Fibroblast of lung (primary cell): ENCODE measurements at regions not wholly inside any gene's neighbourhood (a gene's known extent, or its start where the extent isn't known, plus 50 kb on each side); places are given as distances from the start of the nearest gene placed in this dataset.

Experiments used
- DNase-seq, 2 donors: peaks; one replicate each; pipeline versions ENCODE4 v3.0.0 to v3.0.0-alpha.2; 2010; ENCODE audit warnings: low read depth in 2 of 2
- H2AFZ ChIP-seq: 2 replicates; pipeline ENCODE4 v1.5.1; 2012; ENCODE audit warnings: low read length, control low read depth, inconsistent platforms
- H3K27ac ChIP-seq: 2 replicates; pipeline ENCODE4 v1.5.1; 2011; ENCODE audit warnings: low read length, control low read depth; ENCODE audit not compliant: insufficient read depth
- H3K27me3 ChIP-seq: 2 replicates; pipeline ENCODE4 v1.5.1; 2011; ENCODE audit warnings: mild to moderate bottlenecking, low read length; ENCODE audit not compliant: control insufficient read depth, insufficient read depth
- H3K36me3 ChIP-seq: 2 replicates; pipeline ENCODE4 v1.5.1; 2011; ENCODE audit warnings: low read length; ENCODE audit not compliant: control insufficient read depth, insufficient read depth
- H3K4me1 ChIP-seq: 2 replicates; pipeline ENCODE4 v1.5.1; 2011; ENCODE audit warnings: low read length; ENCODE audit not compliant: control insufficient read depth, insufficient read depth; ENCODE audit errors: extremely low read depth
- H3K4me2 ChIP-seq: 2 replicates; pipeline ENCODE4 v1.5.1; 2011; ENCODE audit warnings: low read length, control low read depth; ENCODE audit not compliant: insufficient read depth; ENCODE audit errors: extremely low read depth
- H3K4me3 ChIP-seq, 4 experiments: fragments of 200-600 bp in 1 of 4; sonication (generic) in 1 of 4; replicated peaks in 1 of 4; 2 replicates each; pipeline ENCODE4 v1.5.1; 2011 to 2016; ENCODE audit warnings: low read length in 4 of 4, low read depth in 3 of 4, mild to moderate bottlenecking in 3 of 4, control low read depth in 2 of 4, inconsistent platforms in 1 of 4, mixed read lengths in 1 of 4; ENCODE audit not compliant: insufficient read depth in 1 of 4; ENCODE audit errors: control extremely low read depth in 1 of 4
- H3K79me2 ChIP-seq: 2 replicates; pipeline ENCODE4 v1.5.1; 2012; ENCODE audit warnings: mild to moderate bottlenecking, low read length, inconsistent platforms; ENCODE audit not compliant: control insufficient read depth, insufficient read depth
- H3K9ac ChIP-seq: 2 replicates; pipeline ENCODE4 v1.5.1; 2011; ENCODE audit warnings: mild to moderate bottlenecking, low read length, control low read depth; ENCODE audit not compliant: insufficient read depth
- H3K9me3 ChIP-seq: 2 replicates; pipeline ENCODE4 v1.5.1; 2012; ENCODE audit warnings: low read depth, low read length; ENCODE audit not compliant: control insufficient read depth, insufficient read depth
- H4K20me1 ChIP-seq: 2 replicates; pipeline ENCODE4 v1.5.1; 2011; ENCODE audit warnings: low read length; ENCODE audit not compliant: control insufficient read depth, insufficient read depth; ENCODE audit errors: extremely low read depth
- CTCF ChIP-seq, 2 donors: IDR thresholded peaks in 1 of 2; conservative IDR thresholded peaks in 1 of 2; 1 replicate in 1 of 2; 2 replicates in 1 of 2; pipeline ENCODE4 v1.5.1; 2011 to 2012; ENCODE audit warnings: low read length in 2 of 2, control low read depth in 1 of 2, inconsistent platforms in 1 of 2, low read depth in 1 of 2, mild to moderate bottlenecking in 1 of 2
- EZH2 ChIP-seq: IDR thresholded peaks from 2 replicates; pipeline ENCODE4 v1.5.1; 2012; ENCODE audit warnings: low read length, control low read depth, mild to moderate bottlenecking; ENCODE audit errors: missing control alignments

GRCh38 chr13:86689911-86690310 is 890.7 kb upstream of the SLITRK6 start:
- H3K27me3 ChIP-seq, result no peaks in the 10 kb centered on the region
- H3K9ac ChIP-seq, result no peak overlapping the region
- no peak overlapping the region for H3K4me2 ChIP-seq
- H3K36me3 ChIP-seq, result no peaks in the 10 kb centered on the region
- no peaks in the 10 kb centered on the region for H3K4me1 ChIP-seq
- H3K4me3 ChIP-seq, result no peak overlapping the region
- no peak for DNase-seq
- no peaks in the 10 kb centered on the region for H3K79me2 ChIP-seq
- no peaks in the 10 kb centered on the region for H3K9me3 ChIP-seq
- H4K20me1 ChIP-seq, result no peaks in the 10 kb centered on the region
- no peak overlapping the region for H2AFZ ChIP-seq
- TF ChIP-seq EZH2 (no peak), CTCF (conservative IDR thresholded peaks at IDR 0.05 in 1 of 2, IDR thresholded peaks at IDR 0.05 in 1 of 2; ENCODE audit: low read depth in 1 of 2, low read length in 2 of 2) (no peak)
- H3K27ac ChIP-seq, result no peak overlapping the region

GRCh38 chr13:86692291-86692690 is 893.1 kb upstream of the SLITRK6 start:
- H3K9ac ChIP-seq, result no peak overlapping the region
- no peak overlapping the region for H3K4me3 ChIP-seq
- no peaks in the 10 kb centered on the region for H3K4me1 ChIP-seq
- no peak overlapping the region for H3K4me2 ChIP-seq
- H2AFZ ChIP-seq, result no peak overlapping the region
- H3K79me2 ChIP-seq, result no peaks in the 10 kb centered on the region
- H3K36me3 ChIP-seq, result no peaks in the 10 kb centered on the region
- no peak overlapping the region for H3K27ac ChIP-seq
- no peaks in the 10 kb centered on the region for H3K27me3 ChIP-seq
- no peaks in the 10 kb centered on the region for H4K20me1 ChIP-seq
- TF ChIP-seq CTCF (conservative IDR thresholded peaks at IDR 0.05 in 1 of 2, IDR thresholded peaks at IDR 0.05 in 1 of 2; ENCODE audit: low read depth in 1 of 2, low read length in 2 of 2), result no peak
- TF ChIP-seq EZH2, result no peak
- DNase-seq, result no peak
- H3K9me3 ChIP-seq, result no peaks in the 10 kb centered on the region

GRCh38 chr13:86710013-86710412 is 910.8 kb upstream of the SLITRK6 start:
- H3K36me3 ChIP-seq, result no peaks in the 10 kb centered on the region
- DNase-seq, result no peak
- TF ChIP-seq CTCF (conservative IDR thresholded peaks at IDR 0.05 in 1 of 2, IDR thresholded peaks at IDR 0.05 in 1 of 2; ENCODE audit: low read depth in 1 of 2, low read length in 2 of 2), result no peak
- no peak for TF ChIP-seq EZH2
- no peak overlapping the region for H2AFZ ChIP-seq
- H4K20me1 ChIP-seq, result no peaks in the 10 kb centered on the region
- no peak overlapping the region for H3K27ac ChIP-seq
- no peaks in the 10 kb centered on the region for H3K79me2 ChIP-seq
- no peak overlapping the region for H3K4me2 ChIP-seq
- no peak overlapping the region for H3K9ac ChIP-seq
- H3K4me1 ChIP-seq, result no peaks in the 10 kb centered on the region
- no peaks in the 10 kb centered on the region for H3K9me3 ChIP-seq
- H3K27me3 ChIP-seq, result no peaks in the 10 kb centered on the region
- H3K4me3 ChIP-seq, result no peak overlapping the region
